ENCODE measurements at regions not wholly inside any gene's neighbourhood (a gene's known extent, or its start where the extent isn't known, plus 50 kb on each side); places are given as distances from the start of the nearest gene placed in this dataset.

DNA sequence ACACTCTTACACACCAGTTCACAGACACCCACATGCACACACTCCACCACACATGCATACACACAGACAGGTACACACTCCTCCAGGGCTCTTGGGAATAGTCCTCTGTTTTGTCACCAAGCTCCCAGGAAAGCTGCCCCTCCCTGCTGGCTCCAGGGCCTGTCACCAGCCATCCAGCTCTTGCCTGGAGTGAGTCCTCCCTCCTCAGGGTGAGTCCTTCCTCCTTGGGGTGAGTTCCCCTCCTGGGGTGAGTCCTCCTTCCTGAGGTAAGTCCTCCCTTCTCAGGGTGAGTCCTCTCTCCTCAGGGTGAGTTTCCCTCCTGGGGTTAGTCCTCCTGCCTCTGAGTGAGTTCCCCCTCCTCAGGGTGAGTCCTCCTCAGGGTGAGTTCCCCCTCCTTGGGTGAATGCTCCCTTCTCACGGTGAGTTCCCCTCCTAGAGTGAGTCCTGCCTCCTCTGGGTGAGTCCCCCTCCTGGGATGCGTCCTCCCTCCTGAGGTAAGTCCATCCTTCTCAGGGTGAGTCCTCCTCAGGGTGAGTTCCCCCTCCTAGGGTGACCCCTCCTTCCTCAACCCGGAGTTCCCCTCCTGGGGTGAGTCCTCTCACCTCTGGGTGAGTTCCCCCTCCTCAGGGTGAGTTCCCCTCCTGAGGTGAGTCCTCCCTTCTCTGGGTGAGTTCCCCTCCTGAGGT is 100.6 kb upstream of the FGF3 start:
- Mint-ChIP-seq H3K4me3 (no peak overlapping the region), H3K27ac (no peak overlapping the region), H3K9me3 (ENCODE audit: insufficient read depth) (no peaks in the 10 kb centered on the region), H3K27me3 (peaks cover 41% of the 10 kb centered on the region), H3K4me1 (no peaks in the 10 kb centered on the region)
- Histone ChIP-seq H3K79me2 (ENCODE audit: control insufficient read depth, insufficient read depth, low read length) (no peaks in the 10 kb centered on the region), H2AFZ (ENCODE audit: insufficient read depth, low read depth, low read length, poor library complexity, severe bottlenecking) (no peak overlapping the region), H3K4me1 (ENCODE audit: control insufficient read depth in 2 of 2, insufficient read depth in 2 of 2, low read length in 2 of 2) (peaks cover 0 to 5% of the 10 kb centered on the region in 2 donors), H3K27me3 (replicated peaks in 1 of 4; ENCODE audit: control extremely low read depth in 1 of 4, control insufficient read depth in 3 of 4, insufficient read depth in 4 of 4, low read length in 3 of 4) (peaks cover 0 to 32% (median 5%) of the 10 kb centered on the region in 4 experiments), H3K27ac (ENCODE audit: low read length in 2 of 2) (no peak overlapping the region), H3K9ac (ENCODE audit: low read length) (no peak overlapping the region), H3K4me3 (ENCODE audit: control extremely low read depth in 1 of 5, extremely low read depth in 1 of 5, insufficient read depth in 1 of 5, low read depth in 2 of 5, low read length in 4 of 5) (no peak overlapping the region), H4K20me1 (ENCODE audit: control insufficient read depth, insufficient read depth, low read length, poor library complexity, severe bottlenecking) (no peaks in the 10 kb centered on the region), H3K9me3 (ENCODE audit: control extremely low read depth in 1 of 3, control insufficient read depth in 2 of 3, insufficient read depth in 1 of 3, low read length in 2 of 3) (peaks cover 0 to 15% (median 0%) of the 10 kb centered on the region in 3 donors), H3K36me3 (replicated peaks in 1 of 2; ENCODE audit: control extremely low read depth in 1 of 2, control insufficient read depth in 1 of 2, extremely low read depth in 1 of 2, insufficient read depth in 2 of 2, low read length in 1 of 2) (no peaks in the 10 kb centered on the region), H3K4me2 (replicated peaks; ENCODE audit: low read depth, low read length, poor library complexity, severe bottlenecking) (no peak overlapping the region)
- ATAC-seq (ENCODE audit: low read depth) (no peak), DNase-seq (no peak)
- TF ChIP-seq, protein P1, sequence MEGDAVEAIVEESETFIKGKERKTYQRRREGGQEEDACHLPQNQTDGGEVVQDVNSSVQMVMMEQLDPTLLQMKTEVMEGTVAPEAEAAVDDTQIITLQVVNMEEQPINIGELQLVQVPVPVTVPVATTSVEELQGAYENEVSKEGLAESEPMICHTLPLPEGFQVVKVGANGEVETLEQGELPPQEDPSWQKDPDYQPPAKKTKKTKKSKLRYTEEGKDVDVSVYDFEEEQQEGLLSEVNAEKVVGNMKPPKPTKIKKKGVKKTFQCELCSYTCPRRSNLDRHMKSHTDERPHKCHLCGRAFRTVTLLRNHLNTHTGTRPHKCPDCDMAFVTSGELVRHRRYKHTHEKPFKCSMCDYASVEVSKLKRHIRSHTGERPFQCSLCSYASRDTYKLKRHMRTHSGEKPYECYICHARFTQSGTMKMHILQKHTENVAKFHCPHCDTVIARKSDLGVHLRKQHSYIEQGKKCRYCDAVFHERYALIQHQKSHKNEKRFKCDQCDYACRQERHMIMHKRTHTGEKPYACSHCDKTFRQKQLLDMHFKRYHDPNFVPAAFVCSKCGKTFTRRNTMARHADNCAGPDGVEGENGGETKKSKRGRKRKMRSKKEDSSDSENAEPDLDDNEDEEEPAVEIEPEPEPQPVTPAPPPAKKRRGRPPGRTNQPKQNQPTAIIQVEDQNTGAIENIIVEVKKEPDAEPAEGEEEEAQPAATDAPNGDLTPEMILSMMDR (IDR thresholded peaks at IDR 0.05): no peak
- CTCF ChIA-PET: interaction anchor here (1.9 to 2.0 kb wide), 2 partner anchors 276 to 279 kb away, joined by 5 to 10 read pairs; no protein-coding TSS in a partner anchor
- WGBS (ENCODE audit: insufficient coverage): 32% methylated on average over 3 of the region's 3 CpGs
- intact Hi-C loops (cut with micrococcal nuclease): no loop called here
- POLR2A ChIA-PET: no interaction called here

DNA sequence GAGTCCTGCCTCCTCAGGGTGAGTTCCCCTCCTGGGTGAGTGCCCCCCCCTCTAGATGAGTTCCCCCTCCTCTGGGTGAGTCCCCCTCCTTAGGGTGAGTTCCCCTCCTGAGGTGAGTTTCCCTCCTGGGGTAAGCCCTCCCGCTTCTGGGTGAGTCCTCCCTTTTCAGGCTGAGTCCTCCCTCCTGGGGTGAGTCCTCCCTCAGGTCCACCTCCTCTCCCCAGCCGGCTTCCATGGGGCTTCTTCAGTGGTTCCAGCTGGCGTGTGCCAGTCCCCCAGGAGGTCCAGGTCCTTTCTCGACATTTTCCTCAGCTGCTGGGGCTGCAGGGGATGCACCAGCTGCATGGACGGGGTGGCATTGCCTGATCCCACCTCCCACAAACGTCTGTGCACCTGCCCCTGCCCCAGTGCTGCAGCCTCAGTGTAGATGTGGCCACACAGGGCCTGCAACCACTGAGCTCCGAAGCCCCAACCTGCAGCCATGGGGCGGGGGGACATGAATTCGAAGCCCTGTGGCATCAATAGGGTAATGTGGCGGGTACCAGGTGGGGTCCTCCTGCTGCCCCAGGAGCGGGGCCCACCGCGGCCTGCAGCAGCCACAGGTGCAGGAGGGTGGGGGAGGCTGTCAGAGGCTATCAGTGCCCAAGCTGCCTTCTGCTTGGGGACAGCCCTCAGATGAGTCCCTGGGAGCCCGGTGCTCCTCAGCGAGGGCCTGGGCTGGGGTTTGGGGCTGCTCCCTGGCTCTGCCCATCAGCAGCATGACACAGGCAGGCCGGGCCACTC is 101.3 kb upstream of the FGF3 start:
- H3K4me2 ChIP-seq (replicated peaks; ENCODE audit: low read depth, low read length, poor library complexity, severe bottlenecking): no peak overlapping the region
- Mint-ChIP-seq H3K4me3 (no peak overlapping the region), H3K9me3 (ENCODE audit: insufficient read depth) (no peaks in the 10 kb centered on the region), H3K27me3 (peaks cover 41% of the 10 kb centered on the region), H3K4me1 (peaks cover 3% of the 10 kb centered on the region), H3K27ac (no peak overlapping the region)
- peaks cover 0 to 30% (median 5%) of the 10 kb centered on the region in 4 experiments for H3K27me3 ChIP-seq (replicated peaks in 1 of 4; ENCODE audit: control extremely low read depth in 1 of 4, control insufficient read depth in 3 of 4, insufficient read depth in 4 of 4, low read length in 3 of 4)
- ATAC-seq (ENCODE audit: low read depth) (no peak), DNase-seq (no peak)
- POLR2A ChIA-PET: no interaction called here
- no peaks in the 10 kb centered on the region for H3K36me3 ChIP-seq (replicated peaks in 1 of 2; ENCODE audit: control extremely low read depth in 1 of 2, control insufficient read depth in 1 of 2, extremely low read depth in 1 of 2, insufficient read depth in 2 of 2, low read length in 1 of 2)
- no peaks in the 10 kb centered on the region for H4K20me1 ChIP-seq (ENCODE audit: control insufficient read depth, insufficient read depth, low read length, poor library complexity, severe bottlenecking)
- no peak overlapping the region for H3K9ac ChIP-seq (ENCODE audit: low read length)
- H2AFZ ChIP-seq (ENCODE audit: insufficient read depth, low read depth, low read length, poor library complexity, severe bottlenecking): no peak overlapping the region
- H3K79me2 ChIP-seq (ENCODE audit: control insufficient read depth, insufficient read depth, low read length): no peaks in the 10 kb centered on the region
- H3K27ac ChIP-seq (ENCODE audit: low read length in 2 of 2): no peak overlapping the region
- no peak overlapping the region for H3K4me3 ChIP-seq (ENCODE audit: control extremely low read depth in 1 of 5, extremely low read depth in 1 of 5, insufficient read depth in 1 of 5, low read depth in 2 of 5, low read length in 4 of 5)
- H3K4me1 ChIP-seq (ENCODE audit: control insufficient read depth in 2 of 2, insufficient read depth in 2 of 2, low read length in 2 of 2): peaks cover 0 to 9% of the 10 kb centered on the region in 2 donors
- CTCF ChIA-PET: interaction anchor here (0.6 kb wide), 1 partner anchor 1039 kb away, joined by 3 read pairs; no protein-coding TSS in a partner anchor
- intact Hi-C loops (cut with micrococcal nuclease): no loop called here
- 81% methylated on average over 16 of the region's 16 CpGs for WGBS (ENCODE audit: insufficient coverage)
- peaks cover 0 to 12% (median 0%) of the 10 kb centered on the region in 3 donors for H3K9me3 ChIP-seq (ENCODE audit: control extremely low read depth in 1 of 3, control insufficient read depth in 2 of 3, insufficient read depth in 1 of 3, low read length in 2 of 3)
- TF ChIP-seq, protein P1 (IDR thresholded peaks at IDR 0.05): no peak
- no peak for TF ChIP-seq EZH2 (IDR thresholded peaks at IDR 0.05; ENCODE audit: borderline replicate concordance, insufficient read depth, low read depth, low read length, poor library complexity, severe bottlenecking)
